Endothelial cell of umbilical vein (primary cell): ENCODE measurements at regions not wholly inside any gene's neighbourhood (a gene's known extent, or its start where the extent isn't known, plus 50 kb on each side); places are given as distances from the start of the nearest gene placed in this dataset.

ENCODE experiments used
- BruUV-seq: library from RNA; stranded (reverse); fragments of 400-500 nt; replicated peaks from 2 replicates; lab custom pipeline; 2021; lab: Mats Ljungman, UMichigan
- CTCF ChIA-PET: fragments of 300-600, 350-600 bp; sonication (Branson Sonifier 250); formaldehyde crosslinking; loops from one replicate; lab custom pipeline; 2021; ENCODE audit warnings: antibody characterized with exemption, inconsistent platforms; lab: Charles Lee
- POLR2A ChIA-PET: fragments of 300-600, 350-600 bp; sonication (Branson Sonifier 250); formaldehyde crosslinking; loops from one replicate; lab custom pipeline; 2021; ENCODE audit warnings: antibody characterized with exemption, inconsistent platforms; lab: Charles Lee
- DNase-seq: peaks from one replicate; pipeline ENCODE4 v3.0.0-alpha.2; 2011; ENCODE audit warnings: low read depth, low spot score
- FAIRE-seq: peaks from 2 replicates; lab custom pipeline; 2011; peaks lifted over from hg19 to GRCh38; lab: Jason Lieb, UNC
- H2AFZ ChIP-seq: 2 replicates; pipeline ENCODE4 v1.6.0; 2012; ENCODE audit warnings: low read depth, low read length, control low read depth, inconsistent platforms
- H3K27ac ChIP-seq: 2 replicates; pipeline ENCODE4 v1.5.1; 2011; ENCODE audit warnings: low read depth, mild to moderate bottlenecking, control low read depth, low read length, moderate library complexity; ENCODE audit not compliant: insufficient read depth
- H3K27me3 ChIP-seq, 2 experiments: 2 replicates each; pipeline versions ENCODE4 v1.6.0 to v1.6.1; 2011; ENCODE audit warnings: low read length in 2 of 2, mixed read lengths in 1 of 2; ENCODE audit not compliant: control insufficient read depth in 2 of 2, insufficient read depth in 2 of 2
- H3K36me3 ChIP-seq, 2 experiments: 2 replicates in 1 of 2; 3 replicates in 1 of 2; pipeline ENCODE4 v1.5.1; 2011; ENCODE audit warnings: low read length in 2 of 2, mild to moderate bottlenecking in 1 of 2, moderate library complexity in 1 of 2; ENCODE audit not compliant: control insufficient read depth in 2 of 2, insufficient read depth in 2 of 2; ENCODE audit errors: extremely low read depth in 1 of 2
- H3K4me1 ChIP-seq: 3 replicates; pipeline ENCODE4 v1.5.1; 2011; ENCODE audit warnings: mild to moderate bottlenecking, low read length; ENCODE audit not compliant: control insufficient read depth, insufficient read depth; ENCODE audit errors: extremely low read depth
- H3K4me2 ChIP-seq: 2 replicates; pipeline ENCODE4 v1.6.1; 2011; ENCODE audit warnings: low read length, control low read depth, mixed read lengths; ENCODE audit not compliant: insufficient read depth
- H3K4me3 ChIP-seq, 3 experiments: fragments of 200-600 bp in 1 of 3; sonication (generic), shearing (Covaris generic) in 1 of 3; replicated peaks in 1 of 3; 2 replicates each; pipeline ENCODE4 v1.5.1; 2011 to 2016; ENCODE audit warnings: control low read depth in 3 of 3, low read length in 3 of 3, mild to moderate bottlenecking in 2 of 3, inconsistent platforms in 1 of 3, low read depth in 1 of 3, moderate library complexity in 1 of 3; ENCODE audit not compliant: insufficient read depth in 1 of 3
- H3K79me2 ChIP-seq: 2 replicates; pipeline ENCODE4 v1.6.0; 2012; ENCODE audit warnings: low read length, inconsistent platforms; ENCODE audit not compliant: control insufficient read depth, insufficient read depth
- H3K9ac ChIP-seq: replicated peaks from 2 replicates; pipeline ENCODE3; 2011; ENCODE audit warnings: low read length, control low read depth; ENCODE audit not compliant: insufficient read depth; ENCODE audit errors: extremely low read depth
- H3K9me1 ChIP-seq: replicated peaks from 3 replicates; pipeline ENCODE4 v1.6.0; 2011; ENCODE audit warnings: mild to moderate bottlenecking, low read length; ENCODE audit not compliant: control insufficient read depth, insufficient read depth; ENCODE audit errors: extremely low read depth
- H3K9me3 ChIP-seq: replicated peaks from 2 replicates; pipeline ENCODE4 v1.5.1; 2012; ENCODE audit warnings: low read length, inconsistent platforms; ENCODE audit not compliant: control insufficient read depth, insufficient read depth
- H4K20me1 ChIP-seq: replicated peaks from 2 replicates; pipeline ENCODE3; 2011; ENCODE audit warnings: mild to moderate bottlenecking, low read length; ENCODE audit not compliant: control insufficient read depth, insufficient read depth; ENCODE audit errors: extremely low read depth
- CTCF ChIP-seq, 2 donors: IDR thresholded peaks; 1 replicate in 1 of 2; 2 replicates in 1 of 2; pipeline ENCODE4 v1.5.1; 2011; ENCODE audit warnings: low read length in 2 of 2, mild to moderate bottlenecking in 2 of 2, moderate library complexity in 2 of 2, control low read depth in 1 of 2, inconsistent platforms in 1 of 2, low read depth in 1 of 2; ENCODE audit not compliant: insufficient read depth in 1 of 2; ENCODE audit errors: extremely low read depth in 1 of 2
- EZH2 ChIP-seq: IDR thresholded peaks from 2 replicates; pipeline ENCODE4 v1.6.1; 2012; ENCODE audit warnings: borderline replicate concordance, low read depth, mild to moderate bottlenecking, moderate library complexity, low read length, inconsistent platforms; ENCODE audit not compliant: severe bottlenecking
- FOS ChIP-seq: IDR thresholded peaks from 2 replicates; pipeline ENCODE4 v1.6.1; 2011; ENCODE audit warnings: mild to moderate bottlenecking, low read length, moderate library complexity, borderline replicate concordance; ENCODE audit not compliant: insufficient read depth
- GATA2 ChIP-seq: IDR thresholded peaks from 2 replicates; pipeline ENCODE4 v1.7.0; 2011; ENCODE audit warnings: low read depth, mild to moderate bottlenecking, moderate library complexity, mixed read lengths, low read length; ENCODE audit not compliant: insufficient read length, insufficient read depth
- JUN ChIP-seq: IDR thresholded peaks from 2 replicates; pipeline ENCODE4 v1.6.1; 2011; ENCODE audit warnings: borderline replicate concordance, low read depth; ENCODE audit not compliant: insufficient read length, insufficient read depth
- MAX ChIP-seq: IDR thresholded peaks from 2 replicates; pipeline ENCODE4 v1.6.1; 2011; ENCODE audit not compliant: insufficient read depth, insufficient read length
- MYC ChIP-seq: IDR thresholded peaks from one replicate; pipeline ENCODE4 v1.6.1; 2011; ENCODE audit warnings: mild to moderate bottlenecking, low read depth, low read length
- POLR2A ChIP-seq: IDR thresholded peaks from 2 replicates; pipeline ENCODE4 v1.6.1; 2012; ENCODE audit warnings: low read depth, mild to moderate bottlenecking, control low read depth, low read length
- POLR2AphosphoS5 ChIP-seq: IDR thresholded peaks from 2 replicates; pipeline ENCODE4 v1.6.1; 2012; ENCODE audit warnings: low read depth, mild to moderate bottlenecking, control low read depth, low read length, moderate library complexity; ENCODE audit not compliant: insufficient read depth
- dilution Hi-C: fragments of 300-500 bp; cut with MboI; formaldehyde crosslinking; loops from one replicate; pipeline ENCODE4 v1.15.0; 2019; ENCODE audit warnings: low sequenced_read_pairs; ENCODE audit not compliant: extremely low pct_ligation_motif_present
- intact Hi-C: fragments of 100-400 bp; cut with micrococcal nuclease; formaldehyde crosslinking; loops from one replicate; pipeline ENCODE4 v1.10.0; 2022

DNA sequence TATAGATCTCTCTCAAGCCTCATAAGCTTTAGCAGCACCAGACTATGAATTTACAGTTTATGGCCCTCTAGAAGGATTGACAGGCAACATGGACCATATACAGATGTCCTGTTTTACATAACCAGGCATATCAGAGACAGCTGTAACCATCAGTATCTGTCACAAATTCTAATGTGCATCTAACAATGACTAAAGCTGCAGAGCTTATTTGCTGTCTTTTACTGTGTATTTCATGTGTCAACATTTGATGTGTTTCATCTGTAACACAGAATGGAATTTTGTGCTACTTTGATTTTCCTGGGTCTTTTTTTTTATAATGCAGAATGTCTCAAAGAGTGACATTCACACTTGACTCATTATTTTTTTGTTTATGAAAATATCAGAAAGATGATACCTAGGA, 348.3 kb downstream of the SLC16A7 start:
- Histone ChIP-seq H3K4me3 (no peak overlapping the region), H3K36me3 (no peaks in the 10 kb centered on the region), H4K20me1 (no peaks in the 10 kb centered on the region), H3K27me3 (no peaks in the 10 kb centered on the region), H3K4me2 (no peak overlapping the region), H3K79me2 (no peaks in the 10 kb centered on the region), H3K27ac (no peak overlapping the region), H2AFZ (no peak overlapping the region), H3K4me1 (no peaks in the 10 kb centered on the region), H3K9ac (no peak overlapping the region), H3K9me3 (no peaks in the 10 kb centered on the region), H3K9me1 (no peaks in the 10 kb centered on the region)
- no TSS peak for BruUV-seq
- ChIA-PET POLR2A (no interaction called here), CTCF (no interaction called here)
- intact Hi-C loops (no loop called here), dilution Hi-C loops (no loop called here)
- no peak for TF ChIP-seq MAX
- DNase-seq, result no peak
- no peak for FAIRE-seq

GRCh38 chr12:59946635-59947034, 350.8 kb downstream of the SLC16A7 start:
- Histone ChIP-seq H3K79me2 (no peaks in the 10 kb centered on the region), H3K27ac (no peak overlapping the region), H3K9me1 (no peaks in the 10 kb centered on the region), H3K9me3 (no peaks in the 10 kb centered on the region), H4K20me1 (no peaks in the 10 kb centered on the region), H3K36me3 (no peaks in the 10 kb centered on the region), H2AFZ (no peak overlapping the region), H3K4me3 (no peak overlapping the region), H3K4me2 (no peak overlapping the region), H3K9ac (no peak overlapping the region), H3K4me1 (no peaks in the 10 kb centered on the region), H3K27me3 (no peaks in the 10 kb centered on the region)
- intact Hi-C loops, result no loop called here
- CTCF ChIA-PET, result no interaction called here
- dilution Hi-C loops, result no loop called here
- no TSS peak for BruUV-seq
- no peak for FAIRE-seq
- no peak for DNase-seq
- POLR2A ChIA-PET, result no interaction called here
- TF ChIP-seq GATA2 (no peak), EZH2 (no peak), CTCF (IDR thresholded peaks at IDR 0.05; ENCODE audit: extremely low read depth in 1 of 2, insufficient read depth in 1 of 2, low read depth in 1 of 2, low read length in 2 of 2) (no peak), FOS (no peak), POLR2AphosphoS5 (no peak), POLR2A (no peak), MAX (no peak), JUN (no peak), MYC (no peak)
